Activated naive CD8-positive, alpha-beta T cell treated with anti-CD3 and anti-CD28 coated beads, Interleukin-2, amount 10 ng/mL, durations not matched to agents 7 days and 5 days (primary cell): ENCODE measurements at regions not wholly inside any gene's neighbourhood (a gene's known extent, or its start where the extent isn't known, plus 50 kb on each side); places are given as distances from the start of the nearest gene placed in this dataset.

Source experiments
- ATAC-seq: fragments of 150-1000 bp; cut with Tn5 transposase; one replicate; pipeline ENCODE4 v1.10.0; 2021; ENCODE audit warnings: low read depth, moderate library complexity
- POLR2A ChIA-PET: fragments of 350-600 bp; sonication (Branson Sonifier 250); formaldehyde crosslinking; loops from one replicate; lab custom pipeline; 2021; ENCODE audit warnings: antibody characterized with exemption; lab: Charles Lee
- DNase-seq: peaks from one replicate; pipeline ENCODE4 v3.0.0; 2021
- H3K27ac Mint-ChIP-seq: one replicate; pipeline ENCODE4 v1.8.0; 2022; ENCODE audit warnings: mild to moderate bottlenecking, mixed read lengths
- H3K27me3 Mint-ChIP-seq: one replicate; pipeline ENCODE4 v1.8.0; 2022; ENCODE audit warnings: mild to moderate bottlenecking, moderate library complexity, mixed read lengths
- H3K36me3 Mint-ChIP-seq: one replicate; pipeline ENCODE4 v1.8.0; 2021; ENCODE audit warnings: mild to moderate bottlenecking, mixed read lengths
- H3K4me1 Mint-ChIP-seq: one replicate; pipeline ENCODE4 v1.8.0; 2021; ENCODE audit warnings: mixed read lengths
- H3K4me3 Mint-ChIP-seq: one replicate; pipeline ENCODE4 v1.8.0; 2022; ENCODE audit warnings: mild to moderate bottlenecking, moderate library complexity, mixed read lengths
- H3K9me3 Mint-ChIP-seq: one replicate; pipeline ENCODE4 v1.8.0; 2021; ENCODE audit warnings: mixed read lengths

DNA sequence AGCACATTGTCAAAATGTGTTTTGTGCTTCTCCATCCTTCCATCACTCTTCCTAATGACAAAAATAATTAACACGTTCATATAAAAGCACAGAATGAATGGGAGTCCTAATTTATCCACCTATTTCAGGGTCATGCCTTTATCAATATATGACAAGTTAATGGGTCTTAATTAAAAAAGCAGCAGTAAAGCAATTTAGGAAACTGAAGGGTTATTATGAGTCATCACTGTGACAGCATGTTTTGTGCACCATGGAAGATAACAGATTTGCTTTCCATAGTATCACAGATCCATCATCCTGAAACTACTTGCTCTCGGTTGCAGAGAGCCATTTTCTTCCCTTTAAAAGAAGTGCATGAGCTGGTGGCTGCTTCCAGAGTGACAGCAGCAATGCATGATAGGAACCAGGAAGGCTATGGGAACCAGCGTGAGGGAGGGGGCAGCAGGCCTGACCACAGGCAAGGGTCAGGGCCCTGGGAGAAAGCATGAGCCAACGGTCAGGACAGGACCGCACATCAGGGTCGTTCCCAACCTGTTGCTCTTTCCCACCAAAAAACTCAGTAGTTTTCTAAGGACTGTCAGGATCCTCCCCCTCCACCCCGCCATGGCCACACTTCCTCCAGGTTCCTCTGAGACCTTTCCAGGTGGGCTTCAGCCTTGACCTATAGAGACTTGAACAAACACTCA is 784.1 kb downstream of the UQCRFS1 start:
- Mint-ChIP-seq H3K27me3 (no peaks in the 10 kb centered on the region), H3K27ac (no peak overlapping the region), H3K4me1 (no peaks in the 10 kb centered on the region), H3K9me3 (peaks cover 12% of the 10 kb centered on the region), H3K4me3 (no peak overlapping the region), H3K36me3 (no peaks in the 10 kb centered on the region)
- ATAC-seq (no peak), DNase-seq (no peak)
- POLR2A ChIA-PET: no interaction called here

DNA sequence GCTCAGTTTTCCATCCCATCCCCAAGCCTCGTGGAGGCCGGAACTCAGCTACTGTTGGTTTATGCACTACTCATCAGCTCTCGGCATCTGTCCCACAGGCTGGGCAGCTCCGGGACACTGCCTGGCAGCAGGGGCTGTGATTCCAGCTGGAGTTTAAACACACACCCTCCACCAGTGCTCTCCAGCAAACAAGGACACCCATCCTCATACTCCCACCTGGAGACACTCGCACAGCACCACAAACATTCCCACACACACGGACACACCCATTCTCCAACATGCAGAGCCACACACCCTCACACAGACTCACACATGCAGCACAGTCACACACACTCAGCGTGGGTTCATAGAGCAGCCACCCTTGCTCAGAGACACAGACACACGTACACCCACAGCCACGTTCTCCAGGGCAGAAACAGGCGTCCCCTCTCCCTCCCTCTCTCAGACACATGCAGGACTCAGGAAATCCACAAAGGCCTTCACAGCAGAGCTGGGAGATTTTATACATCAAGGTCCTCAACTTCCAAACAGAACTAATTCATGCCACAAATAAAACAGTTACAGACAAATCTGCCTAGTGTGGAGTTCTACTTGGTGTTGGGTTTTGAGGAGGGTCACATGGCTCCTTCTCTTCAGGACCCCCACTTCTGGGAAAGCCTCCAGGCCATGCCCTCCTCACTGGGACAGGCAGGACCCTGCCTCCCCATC is 785.4 kb downstream of the UQCRFS1 start:
- Mint-ChIP-seq H3K9me3 (peaks cover 10% of the 10 kb centered on the region), H3K4me3 (no peak overlapping the region), H3K27ac (no peak overlapping the region), H3K27me3 (no peaks in the 10 kb centered on the region), H3K4me1 (no peaks in the 10 kb centered on the region), H3K36me3 (no peaks in the 10 kb centered on the region)
- DNase-seq (no peak), ATAC-seq (no peak)
- POLR2A ChIA-PET: no interaction called here

- POLR2A ChIA-PET: no interaction called here
- no peaks in the 10 kb centered on the region for H3K27me3 Mint-ChIP-seq
- no peak overlapping the region for H3K4me3 Mint-ChIP-seq
- H3K27ac Mint-ChIP-seq: no peak overlapping the region
- H3K36me3 Mint-ChIP-seq: no peaks in the 10 kb centered on the region
- DNase-seq (no peak), ATAC-seq (no peak)
- peaks cover 3% of the 10 kb centered on the region for H3K9me3 Mint-ChIP-seq
- no peaks in the 10 kb centered on the region for H3K4me1 Mint-ChIP-seq
These were observed 786.2 kb downstream of the UQCRFS1 start for GRCh38 chr19:28426730-28427225.

- Mint-ChIP-seq H3K4me1 (no peaks in the 10 kb centered on the region), H3K27me3 (no peaks in the 10 kb centered on the region), H3K27ac (no peak overlapping the region), H3K36me3 (no peaks in the 10 kb centered on the region), H3K4me3 (no peak overlapping the region), H3K9me3 (peaks cover 2% of the 10 kb centered on the region)
- ATAC-seq (no peak), DNase-seq (no peak)
- POLR2A ChIA-PET: no interaction called here
These were observed 786.7 kb downstream of the UQCRFS1 start for GRCh38 chr19:28426110-28426729.

DNA sequence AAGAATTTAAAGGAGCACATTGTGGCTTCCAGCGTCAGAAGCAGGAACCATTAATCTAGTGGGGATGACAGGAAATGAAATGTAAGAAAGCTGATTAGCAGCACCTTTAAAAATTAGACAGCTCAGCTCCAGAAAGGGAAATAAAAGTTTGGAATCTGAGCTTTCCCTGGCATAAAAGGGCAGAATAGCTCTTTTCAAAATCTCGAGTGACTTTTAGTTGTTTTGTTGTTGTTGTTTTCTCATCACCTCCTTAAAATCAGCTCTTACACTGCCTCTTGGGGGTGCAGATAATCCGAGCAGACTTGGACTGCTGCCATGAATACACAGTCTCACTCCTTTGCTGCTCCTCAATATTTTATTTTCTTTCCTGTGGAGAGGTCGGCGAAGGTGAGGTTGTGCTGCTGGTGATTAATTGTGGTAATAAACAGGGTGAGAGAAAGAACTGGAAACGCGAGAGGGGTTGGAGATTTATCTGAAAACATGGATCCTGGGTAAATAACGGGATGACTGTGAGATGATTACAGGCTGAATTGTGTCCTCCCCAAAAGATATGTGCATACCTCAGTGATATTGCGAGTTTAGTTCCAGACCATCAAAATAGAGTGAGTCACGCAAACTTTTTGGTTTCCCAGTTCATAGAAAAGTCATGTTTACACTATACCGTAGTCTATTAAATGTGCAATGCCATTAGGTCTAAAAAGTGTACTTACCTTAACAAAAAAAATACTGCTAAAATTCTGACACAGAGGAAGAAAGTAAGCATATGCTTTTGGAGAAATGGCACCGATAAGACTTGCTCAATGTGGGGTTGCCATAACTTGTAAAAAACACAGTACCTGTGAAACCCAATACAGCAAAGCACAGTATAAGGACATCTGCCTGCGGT is 787.7 kb downstream of the UQCRFS1 start:
- no peaks in the 10 kb centered on the region for H3K36me3 Mint-ChIP-seq
- H3K4me1 Mint-ChIP-seq: no peaks in the 10 kb centered on the region
- ATAC-seq (no peak), DNase-seq (no peak)
- peaks cover 2% of the 10 kb centered on the region for H3K9me3 Mint-ChIP-seq
- no peak overlapping the region for H3K27ac Mint-ChIP-seq
- POLR2A ChIA-PET: no interaction called here
- no peaks in the 10 kb centered on the region for H3K27me3 Mint-ChIP-seq
- H3K4me3 Mint-ChIP-seq: no peak overlapping the region

DNA sequence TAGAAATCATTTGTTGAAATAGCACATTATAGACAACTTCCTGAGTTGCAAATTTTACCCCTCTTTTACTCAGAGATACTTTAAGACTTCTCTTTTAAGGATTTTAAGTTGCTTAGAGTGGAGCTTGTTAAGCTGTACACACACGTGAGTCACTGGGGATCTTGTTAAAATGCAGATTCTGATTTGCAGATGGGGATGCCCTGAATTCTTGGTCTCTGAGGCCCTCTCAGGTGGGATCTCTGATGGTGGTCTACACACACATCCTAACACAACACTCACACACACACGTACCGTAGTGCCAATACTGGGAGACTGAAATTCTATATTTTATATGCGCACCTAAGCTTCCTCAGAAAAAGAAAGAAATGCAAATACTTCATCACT is 788.3 kb downstream of the UQCRFS1 start:
- POLR2A ChIA-PET: no interaction called here
- DNase-seq (no peak), ATAC-seq (no peak)
- no peaks in the 10 kb centered on the region for H3K4me1 Mint-ChIP-seq
- no peak overlapping the region for H3K27ac Mint-ChIP-seq
- H3K27me3 Mint-ChIP-seq: no peaks in the 10 kb centered on the region
- no peaks in the 10 kb centered on the region for H3K36me3 Mint-ChIP-seq
- peaks cover 2% of the 10 kb centered on the region for H3K9me3 Mint-ChIP-seq
- no peak overlapping the region for H3K4me3 Mint-ChIP-seq

DNA sequence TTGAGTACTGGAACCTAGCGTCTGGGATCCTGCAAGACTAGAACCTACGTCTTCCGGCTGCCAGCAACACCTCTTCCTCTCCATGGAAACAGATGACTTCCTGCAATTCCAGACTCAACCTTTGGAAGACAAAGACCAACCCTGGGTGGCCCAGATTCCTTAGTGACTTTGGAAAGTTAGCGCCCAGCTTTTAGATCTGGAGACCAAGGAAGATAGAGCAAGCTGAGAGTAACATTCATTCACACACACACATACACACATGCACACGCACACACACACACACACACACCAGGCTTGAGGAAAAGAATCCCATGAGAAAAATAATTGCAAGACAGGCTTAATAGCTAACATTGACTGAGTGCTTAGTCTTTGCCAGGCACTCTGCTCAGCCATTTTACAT is 788.9 kb downstream of the UQCRFS1 start:
- Mint-ChIP-seq H3K4me3 (no peak overlapping the region), H3K4me1 (no peaks in the 10 kb centered on the region), H3K9me3 (peaks cover 2% of the 10 kb centered on the region), H3K36me3 (no peaks in the 10 kb centered on the region), H3K27ac (no peak overlapping the region), H3K27me3 (no peaks in the 10 kb centered on the region)
- no peak for DNase-seq
- no peak for ATAC-seq
- POLR2A ChIA-PET: no interaction called here

- H3K36me3 Mint-ChIP-seq: no peaks in the 10 kb centered on the region
- POLR2A ChIA-PET: no interaction called here
- H3K27ac Mint-ChIP-seq: no peak overlapping the region
- no peaks in the 10 kb centered on the region for H3K27me3 Mint-ChIP-seq
- no peaks in the 10 kb centered on the region for H3K4me1 Mint-ChIP-seq
- DNase-seq: no peak
- no peak overlapping the region for H3K4me3 Mint-ChIP-seq
- peaks cover 2% of the 10 kb centered on the region for H3K9me3 Mint-ChIP-seq
- no peak for ATAC-seq
These were observed 789.9 kb downstream of the UQCRFS1 start for GRCh38 chr19:28422791-28423650.

- H3K27me3 Mint-ChIP-seq: no peaks in the 10 kb centered on the region
- POLR2A ChIA-PET: no interaction called here
- no peak overlapping the region for H3K4me3 Mint-ChIP-seq
- no peaks in the 10 kb centered on the region for H3K36me3 Mint-ChIP-seq
- no peak for ATAC-seq
- H3K9me3 Mint-ChIP-seq: no peaks in the 10 kb centered on the region
- no peaks in the 10 kb centered on the region for H3K4me1 Mint-ChIP-seq
- no peak for DNase-seq
- no peak overlapping the region for H3K27ac Mint-ChIP-seq
These were observed 790.9 kb downstream of the UQCRFS1 start for GRCh38 chr19:28422046-28422445.

DNA sequence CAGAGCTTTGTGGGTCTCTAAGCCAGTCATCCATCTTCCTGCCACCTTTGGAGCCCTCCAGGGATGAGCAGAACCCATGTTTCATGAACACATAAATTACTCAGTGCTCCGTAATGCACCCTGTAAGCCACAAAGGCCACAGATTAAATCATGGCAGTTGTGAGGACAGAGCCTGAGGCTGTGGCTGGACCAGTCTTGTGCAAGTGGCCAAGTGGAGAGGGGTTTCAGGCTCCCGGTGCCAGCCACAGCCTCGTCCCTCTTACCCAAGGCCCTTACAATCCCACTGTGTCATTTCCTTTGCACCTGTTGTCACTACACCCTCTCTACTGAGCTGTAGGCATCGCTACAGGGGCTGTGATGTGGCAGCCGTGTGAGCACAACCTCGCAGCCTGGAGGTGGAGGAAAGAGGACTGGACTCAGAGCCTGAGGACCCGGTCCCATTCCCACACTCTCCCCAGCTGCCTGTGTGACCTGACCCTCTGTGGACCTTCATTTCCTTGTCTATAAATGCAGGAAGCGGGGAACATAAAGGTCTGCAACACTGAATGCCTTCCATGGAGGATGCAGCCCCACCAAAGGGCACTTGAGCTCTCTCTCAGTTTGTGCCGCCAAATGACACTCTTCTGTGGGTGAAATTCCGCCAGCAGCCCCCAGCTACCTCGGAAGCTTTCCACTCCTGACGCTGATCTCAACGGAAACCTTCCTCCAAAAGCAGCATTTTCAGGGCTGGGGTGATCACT is 792.0 kb downstream of the UQCRFS1 start:
- no peaks in the 10 kb centered on the region for H3K4me1 Mint-ChIP-seq
- no peaks in the 10 kb centered on the region for H3K27me3 Mint-ChIP-seq
- no peaks in the 10 kb centered on the region for H3K36me3 Mint-ChIP-seq
- ATAC-seq: no peak
- no peaks in the 10 kb centered on the region for H3K9me3 Mint-ChIP-seq
- H3K27ac Mint-ChIP-seq: no peak overlapping the region
- no peak for DNase-seq
- H3K4me3 Mint-ChIP-seq: no peak overlapping the region
- POLR2A ChIA-PET: no interaction called here

- Mint-ChIP-seq H3K4me3 (no peak overlapping the region), H3K9me3 (no peaks in the 10 kb centered on the region), H3K4me1 (no peaks in the 10 kb centered on the region), H3K27ac (no peak overlapping the region), H3K36me3 (no peaks in the 10 kb centered on the region), H3K27me3 (no peaks in the 10 kb centered on the region)
- DNase-seq (no peak), ATAC-seq (no peak)
- POLR2A ChIA-PET: no interaction called here
These were observed 793.6 kb downstream of the UQCRFS1 start for GRCh38 chr19:28419312-28419711.

DNA sequence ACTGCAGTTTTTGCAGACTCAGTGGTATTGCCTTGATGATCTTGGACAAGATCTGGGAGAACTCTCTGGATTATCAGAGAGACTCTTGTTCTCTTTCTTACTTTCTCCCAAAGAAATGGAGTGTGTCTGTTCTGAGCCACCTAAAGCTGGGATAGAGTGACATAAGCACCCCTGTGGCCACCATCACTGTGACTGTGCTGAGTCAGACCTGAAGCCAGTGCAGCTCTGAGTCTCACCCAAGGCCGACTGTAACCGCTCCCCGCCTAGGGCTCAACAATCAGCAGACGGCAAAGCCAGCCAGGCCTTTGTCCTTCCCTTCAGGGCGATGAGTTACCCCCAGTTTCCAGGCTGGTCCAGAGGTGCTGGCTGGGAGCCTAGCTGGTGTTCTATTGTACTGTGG is 795.6 kb downstream of the UQCRFS1 start:
- Mint-ChIP-seq H3K27ac (no peak overlapping the region), H3K36me3 (no peaks in the 10 kb centered on the region), H3K4me1 (no peaks in the 10 kb centered on the region), H3K9me3 (no peaks in the 10 kb centered on the region), H3K4me3 (no peak overlapping the region), H3K27me3 (no peaks in the 10 kb centered on the region)
- DNase-seq (no peak), ATAC-seq (no peak)
- POLR2A ChIA-PET: no interaction called here
